HCT116 (cell line): ENCODE measurements at regions not wholly inside any gene's neighbourhood (a gene's known extent, or its start where the extent isn't known, plus 50 kb on each side); places are given as distances from the start of the nearest gene placed in this dataset.

Source experiments
- ATAC-seq: fragments of 200-7000 bp; cut with Tn5 transposase; 2 replicates; pipeline ENCODE4 v1.9.1; 2020; ENCODE audit warnings: mild to moderate bottlenecking, moderate library complexity
- BruUV-seq: library from RNA; stranded (reverse); fragments of 400-500 nt; replicated peaks from 2 replicates; lab custom pipeline; 2021; lab: Mats Ljungman, UMichigan
- CTCF ChIA-PET: fragments of 300-600 bp; sonication (Branson Sonifier 250); formaldehyde crosslinking; loops from one replicate; lab custom pipeline; 2021; ENCODE audit warnings: antibody characterized with exemption; lab: Charles Lee
- POLR2A ChIA-PET: fragments of 300-600, 350-600 bp; sonication (Branson Sonifier 250); formaldehyde crosslinking; loops from one replicate; lab custom pipeline; 2021; ENCODE audit warnings: antibody characterized with exemption; lab: Charles Lee
- RAD21 ChIA-PET, 2 experiments: fragments of 300-600 bp; sonication (Branson Sonifier 250); formaldehyde crosslinking; loops; one replicate each; lab custom pipeline; 2023; ENCODE audit warnings: low total read pairs in 2 of 2; ENCODE audit not compliant: uncharacterized antibody in 2 of 2, unreplicated experiment in 2 of 2, low non-redundant PET in 1 of 2; lab: Charles Lee
- DNase-seq: peaks from one replicate; pipeline ENCODE4 v3.0.0-alpha.2; 2010; ENCODE audit warnings: low read depth, low spot score
- H2AFZ ChIP-seq: fragments of 200-600 bp; shearing (Covaris generic), sonication (generic); 2 replicates; pipeline ENCODE4 v1.6.1; 2017; ENCODE audit warnings: low read depth, mixed run types, mixed read lengths, antibody characterized with exemption, low read length; ENCODE audit not compliant: poor library complexity, severe bottlenecking
- H3K27ac ChIP-seq: 2 replicates; pipeline ENCODE4 v1.5.1; 2012; ENCODE audit warnings: low read depth, low read length
- H3K27me3 ChIP-seq: fragments of 200-600 bp; sonication (generic); 2 replicates; pipeline ENCODE4 v1.6.1; 2016; ENCODE audit warnings: mixed run types, low read length, mixed read lengths; ENCODE audit not compliant: insufficient read depth
- H3K36me3 ChIP-seq, 2 experiments: fragments of 200-500 bp in 1 of 2; fragments of 200-600 bp in 1 of 2; sonication (Bioruptor generic) in 1 of 2; sonication (generic) in 1 of 2; 2 replicates each; pipeline versions ENCODE4 v1.5.1 to v1.6.1; 2014 to 2016; ENCODE audit warnings: low read length in 2 of 2, inconsistent platforms in 1 of 2, mixed read lengths in 1 of 2, mixed run types in 1 of 2; ENCODE audit not compliant: insufficient read depth in 2 of 2, control insufficient read depth in 1 of 2
- H3K4me1 ChIP-seq, 2 experiments: fragments of 200-600 bp in 1 of 2; sonication (generic) in 1 of 2; 2 replicates each; pipeline versions ENCODE4 v1.5.1 to v1.6.1; 2012 to 2017; ENCODE audit warnings: low read length in 2 of 2, inconsistent platforms in 1 of 2, mild to moderate bottlenecking in 1 of 2, mixed read lengths in 1 of 2, mixed run types in 1 of 2, moderate library complexity in 1 of 2; ENCODE audit not compliant: insufficient read depth in 2 of 2, control insufficient read depth in 1 of 2
- H3K4me2 ChIP-seq: fragments of 200-600 bp; sonication (generic); 2 replicates; pipeline ENCODE4 v1.6.1; 2017; ENCODE audit warnings: mixed run types, low read length, mixed read lengths
- H3K4me3 ChIP-seq, 2 experiments: fragments of 200-600 bp in 1 of 2; sonication (generic) in 1 of 2; replicated peaks in 1 of 2; 2 replicates each; pipeline ENCODE4 v1.5.1; 2011 to 2016; ENCODE audit warnings: low read length in 2 of 2, control low read depth in 1 of 2, low read depth in 1 of 2, mild to moderate bottlenecking in 1 of 2, mixed read lengths in 1 of 2, mixed run types in 1 of 2
- H3K79me2 ChIP-seq: fragments of 200-600 bp; sonication (generic); 2 replicates; pipeline ENCODE4 v1.6.1; 2017; ENCODE audit warnings: mild to moderate bottlenecking, mixed run types, low read length, moderate library complexity, mixed read lengths; ENCODE audit not compliant: insufficient read depth
- H3K9ac ChIP-seq: fragments of 200-600 bp; sonication (generic); 2 replicates; pipeline ENCODE4 v1.6.1; 2016; ENCODE audit warnings: low read length, mixed read lengths
- H3K9me2 ChIP-seq: fragments of 200-600 bp; sonication (generic), shearing (Covaris generic); 2 replicates; pipeline ENCODE4 v1.6.1; 2017; ENCODE audit warnings: mixed run types, mild to moderate bottlenecking, moderate library complexity; ENCODE audit not compliant: insufficient read depth
- H3K9me3 ChIP-seq, 2 experiments: fragments of 200-500 bp in 1 of 2; fragments of 200-600 bp in 1 of 2; sonication (Bioruptor generic) in 1 of 2; sonication (generic) in 1 of 2; 2 replicates each; pipeline ENCODE4 v1.6.1; 2014 to 2017; ENCODE audit warnings: low read length in 2 of 2, mixed read lengths in 2 of 2, inconsistent platforms in 1 of 2, low read depth in 1 of 2, mild to moderate bottlenecking in 1 of 2, mixed run types in 1 of 2, moderate library complexity in 1 of 2; ENCODE audit not compliant: control insufficient read depth in 1 of 2, insufficient read depth in 1 of 2
- H4K20me1 ChIP-seq: fragments of 200-600 bp; sonication (generic), shearing (Covaris generic); 2 replicates; pipeline ENCODE4 v1.6.1; 2017; ENCODE audit warnings: mixed run types, mild to moderate bottlenecking, moderate library complexity; ENCODE audit not compliant: insufficient read depth
- CBX3 ChIP-seq: IDR thresholded peaks from 2 replicates; pipeline ENCODE4 v1.6.1; 2012; ENCODE audit warnings: low read depth
- CEBPB ChIP-seq: IDR thresholded peaks from 2 replicates; pipeline ENCODE4 v1.6.1; 2012; ENCODE audit warnings: low read depth
- EZH2 ChIP-seq: fragments of 200-600 bp; sonication (generic); IDR thresholded peaks from 2 replicates; pipeline ENCODE4 v1.6.1; 2017; ENCODE audit warnings: antibody characterized with exemption, mixed run types
- EZH2phosphoT487 ChIP-seq: fragments of 200-600 bp; IDR thresholded peaks from 2 replicates; pipeline ENCODE4 v1.6.1; 2018; ENCODE audit warnings: antibody characterized with exemption, borderline replicate concordance
- POLR2A ChIP-seq: IDR thresholded peaks from 2 replicates; pipeline ENCODE4 v1.7.0; 2011; ENCODE audit warnings: borderline replicate concordance; ENCODE audit not compliant: insufficient read depth, insufficient read length; ENCODE audit errors: extremely low read depth
- POLR2AphosphoS5 ChIP-seq: IDR thresholded peaks from 2 replicates; pipeline ENCODE4 v1.6.1; 2011; ENCODE audit warnings: mild to moderate bottlenecking, low read depth, low read length, moderate library complexity
- RAD21 ChIP-seq: IDR thresholded peaks from 2 replicates; pipeline ENCODE4 v1.6.1; 2012; ENCODE audit warnings: low read depth, mild to moderate bottlenecking
- SIN3A ChIP-seq: IDR thresholded peaks from 2 replicates; pipeline ENCODE4 v1.6.1; 2012; ENCODE audit warnings: low read depth
- TCF7L2 ChIP-seq: IDR thresholded peaks from 2 replicates; pipeline ENCODE4 v1.7.0; 2011; ENCODE audit warnings: borderline replicate concordance, inconsistent platforms; ENCODE audit not compliant: insufficient read depth, insufficient read length; ENCODE audit errors: extremely low read depth
- YY1 ChIP-seq: IDR thresholded peaks from 2 replicates; pipeline ENCODE4 v1.6.1; 2011; ENCODE audit warnings: low read length, low read depth, moderate library complexity, mild to moderate bottlenecking; ENCODE audit not compliant: insufficient replicate concordance; ENCODE audit errors: extremely low read depth
- ZFX ChIP-seq: fragments of 450-650 bp; IDR thresholded peaks from 2 replicates; pipeline ENCODE4 v1.6.1; 2017
- intact Hi-C: fragments of 100-400 bp; cut with micrococcal nuclease; formaldehyde crosslinking; loops from 2 replicates; pipeline ENCODE4 v1.10.0; 2022
- TF ChIP-seq, protein P1 (sequence below), 3 experiments: fragments of 200-600 bp in 1 of 3; sonication (generic) in 1 of 3; IDR thresholded peaks in 2 of 3; conservative IDR thresholded peaks in 1 of 3; 2 replicates each; pipeline ENCODE4 v1.5.1; 2012 to 2017; ENCODE audit warnings: low read depth in 2 of 3, low read length in 2 of 3, antibody characterized with exemption in 1 of 3, borderline replicate concordance in 1 of 3, control low read depth in 1 of 3, mild to moderate bottlenecking in 1 of 3, mixed read lengths in 1 of 3, mixed run types in 1 of 3, moderate library complexity in 1 of 3; ENCODE audit not compliant: insufficient read depth in 1 of 3
- TF ChIP-seq, protein P2 (sequence below): IDR thresholded peaks from 2 replicates; pipeline ENCODE4 v1.6.1; 2012

DNA sequence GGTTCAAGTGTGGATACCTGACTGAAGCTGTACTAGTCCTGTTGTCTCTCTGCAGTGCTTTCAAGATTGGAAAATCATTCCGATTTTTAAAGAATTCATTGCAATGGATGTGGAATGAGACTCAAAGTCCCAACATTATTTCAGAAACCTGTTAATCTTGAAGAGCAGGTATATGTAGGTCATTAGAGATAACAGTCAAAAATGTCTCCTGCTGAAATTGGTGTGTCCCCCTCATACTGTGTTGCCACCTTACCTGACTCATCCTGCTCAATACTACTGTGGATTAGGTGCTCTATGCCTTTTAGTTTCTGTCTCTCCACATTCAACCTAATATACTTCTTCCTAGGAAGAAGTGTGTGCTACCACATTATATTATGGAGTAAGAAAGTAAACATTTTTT, 91.1 kb upstream of the NR3C1 start:
- Histone ChIP-seq H3K9me2 (no peaks in the 10 kb centered on the region), H3K9ac (no peak overlapping the region), H3K36me3 (no peaks in the 10 kb centered on the region), H3K79me2 (no peaks in the 10 kb centered on the region), H3K4me3 (no peak overlapping the region), H3K9me3 (no peaks in the 10 kb centered on the region), H3K4me1 (0 out of 4 replicates have a peak, but pooled peaks cover 0 to 6% of the 10 kb centered on the region in 2 experiments), H2AFZ (no peak overlapping the region), H3K27ac (no peak overlapping the region), H3K27me3 (no peaks in the 10 kb centered on the region), H3K4me2 (no peak overlapping the region), H4K20me1 (no peaks in the 10 kb centered on the region)
- POLR2A ChIA-PET: no interaction called here
- TF ChIP-seq EZH2phosphoT487 (no peak), RAD21 (no peak), CEBPB (no peak), EZH2 (no peak), POLR2AphosphoS5 (no peak)
- TF ChIP-seq, protein P1, sequence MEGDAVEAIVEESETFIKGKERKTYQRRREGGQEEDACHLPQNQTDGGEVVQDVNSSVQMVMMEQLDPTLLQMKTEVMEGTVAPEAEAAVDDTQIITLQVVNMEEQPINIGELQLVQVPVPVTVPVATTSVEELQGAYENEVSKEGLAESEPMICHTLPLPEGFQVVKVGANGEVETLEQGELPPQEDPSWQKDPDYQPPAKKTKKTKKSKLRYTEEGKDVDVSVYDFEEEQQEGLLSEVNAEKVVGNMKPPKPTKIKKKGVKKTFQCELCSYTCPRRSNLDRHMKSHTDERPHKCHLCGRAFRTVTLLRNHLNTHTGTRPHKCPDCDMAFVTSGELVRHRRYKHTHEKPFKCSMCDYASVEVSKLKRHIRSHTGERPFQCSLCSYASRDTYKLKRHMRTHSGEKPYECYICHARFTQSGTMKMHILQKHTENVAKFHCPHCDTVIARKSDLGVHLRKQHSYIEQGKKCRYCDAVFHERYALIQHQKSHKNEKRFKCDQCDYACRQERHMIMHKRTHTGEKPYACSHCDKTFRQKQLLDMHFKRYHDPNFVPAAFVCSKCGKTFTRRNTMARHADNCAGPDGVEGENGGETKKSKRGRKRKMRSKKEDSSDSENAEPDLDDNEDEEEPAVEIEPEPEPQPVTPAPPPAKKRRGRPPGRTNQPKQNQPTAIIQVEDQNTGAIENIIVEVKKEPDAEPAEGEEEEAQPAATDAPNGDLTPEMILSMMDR (IDR thresholded peaks at IDR 0.05 in 2 of 3, conservative IDR thresholded peaks at IDR 0.05 in 1 of 3; ENCODE audit: borderline replicate concordance in 1 of 3, insufficient read depth in 1 of 3, low read depth in 2 of 3, low read length in 2 of 3): no peak
- TF ChIP-seq, protein P2, sequence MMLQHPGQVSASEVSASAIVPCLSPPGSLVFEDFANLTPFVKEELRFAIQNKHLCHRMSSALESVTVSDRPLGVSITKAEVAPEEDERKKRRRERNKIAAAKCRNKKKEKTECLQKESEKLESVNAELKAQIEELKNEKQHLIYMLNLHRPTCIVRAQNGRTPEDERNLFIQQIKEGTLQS: no peak
- DNase-seq: no peak
- ATAC-seq: no peak
- CTCF ChIA-PET: no interaction called here
- intact Hi-C loops: no loop called here
- no TSS peak for BruUV-seq
- RAD21 ChIA-PET: no interaction called here

DNA sequence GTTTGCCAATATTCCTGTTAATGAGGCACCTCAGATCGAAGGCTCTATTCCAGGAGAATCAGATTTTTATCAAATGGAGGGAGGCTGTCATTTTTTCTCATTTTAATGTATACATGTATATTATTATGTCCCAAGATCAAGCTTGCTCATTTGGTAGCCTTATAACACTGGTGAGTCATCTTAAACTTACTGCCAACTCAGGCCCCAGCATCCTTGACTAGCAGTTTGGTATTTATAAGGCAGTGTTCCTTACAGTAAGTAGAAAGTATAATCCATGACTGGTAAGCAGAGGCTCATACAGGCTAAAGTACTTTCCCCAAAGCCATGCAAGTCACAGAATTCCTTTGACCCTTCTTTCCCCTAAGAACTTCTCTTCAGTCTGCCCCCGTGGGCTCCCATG, 90.7 kb upstream of the NR3C1 start:
- TF ChIP-seq SIN3A: no peak
- TF ChIP-seq POLR2A: no peak
- TF ChIP-seq RAD21: no peak
- no peak for TF ChIP-seq YY1
- TF ChIP-seq TCF7L2: no peak
- TF ChIP-seq CBX3: no peak
- TF ChIP-seq POLR2AphosphoS5: no peak
- no peak for TF ChIP-seq ZFX
- TF ChIP-seq, protein P1 (IDR thresholded peaks at IDR 0.05 in 2 of 3, conservative IDR thresholded peaks at IDR 0.05 in 1 of 3; ENCODE audit: borderline replicate concordance in 1 of 3, insufficient read depth in 1 of 3, low read depth in 2 of 3, low read length in 2 of 3): no peak
- no peak for TF ChIP-seq EZH2phosphoT487
- DNase-seq: no peak
- H3K79me2 ChIP-seq: no peaks in the 10 kb centered on the region
- H3K9me2 ChIP-seq: no peaks in the 10 kb centered on the region
- H3K9ac ChIP-seq: no peak overlapping the region
- H3K36me3 ChIP-seq: no peaks in the 10 kb centered on the region
- ChIA-PET POLR2A (no interaction called here), RAD21 (no interaction called here), CTCF (no interaction called here)
- no peaks in the 10 kb centered on the region for H3K27me3 ChIP-seq
- H3K4me2 ChIP-seq: no peak overlapping the region
- H3K27ac ChIP-seq: no peak overlapping the region
- ATAC-seq: no peak
- no peaks in the 10 kb centered on the region for H3K9me3 ChIP-seq
- H3K4me3 ChIP-seq: no peak overlapping the region
- no peak overlapping the region for H2AFZ ChIP-seq
- no peaks in the 10 kb centered on the region for H4K20me1 ChIP-seq
- BruUV-seq: no TSS peak
- H3K4me1 ChIP-seq: 0 out of 4 replicates have a peak, but pooled peaks cover 0 to 6% of the 10 kb centered on the region in 2 experiments
- intact Hi-C loops: no loop called here
